ENCODE measurements at regions not wholly inside any gene's neighbourhood (a gene's known extent, or its start where the extent isn't known, plus 50 kb on each side); places are given as distances from the start of the nearest gene placed in this dataset.

GRCh38 chr4:32631831-32632230 is 1911.7 kb downstream of the PCDH7 start:
- no peak for TF ChIP-seq CTCF (IDR thresholded peaks at IDR 0.05)
- no peak for TF ChIP-seq ZFX (IDR thresholded peaks at IDR 0.05; ENCODE audit: borderline replicate concordance)

All from 22Rv1 (cell line).